ENCODE measurements at regions not wholly inside any gene's neighbourhood (a gene's known extent, or its start where the extent isn't known, plus 50 kb on each side); places are given as distances from the start of the nearest gene placed in this dataset.

DNA sequence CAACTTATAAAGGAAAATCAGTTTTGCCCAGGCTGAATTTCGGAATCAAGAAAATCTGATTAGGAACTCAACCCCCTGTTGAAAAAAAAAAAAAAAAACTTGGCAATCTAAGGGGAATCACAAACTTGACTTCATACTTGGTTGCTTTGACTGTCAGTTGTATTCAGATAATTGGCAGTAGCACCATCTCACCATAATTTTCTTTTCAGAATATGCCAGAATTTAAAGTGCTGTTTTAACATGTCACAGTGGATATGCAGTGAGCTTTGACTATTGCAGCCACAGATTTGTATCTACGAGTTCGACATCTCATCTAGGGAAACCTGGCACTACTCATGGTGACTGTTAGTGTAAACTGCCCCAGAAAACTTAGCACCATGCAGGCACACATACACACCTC is 761.4 kb upstream of the KLHL29 start:
- Histone ChIP-seq H3K27ac (ENCODE audit: low read depth, low read length) (no peak overlapping the region), H3K9me3 (ENCODE audit: control insufficient read depth, insufficient read depth, low read depth, low read length) (no peaks in the 10 kb centered on the region), H3K4me3 (ENCODE audit: low read depth, low read length) (no peak overlapping the region), H3K36me3 (ENCODE audit: control insufficient read depth, insufficient read depth, low read length) (no peaks in the 10 kb centered on the region), H3K27me3 (ENCODE audit: control insufficient read depth, insufficient read depth, low read length) (no peaks in the 10 kb centered on the region), H3K9ac (ENCODE audit: low read length) (no peak overlapping the region), H3K4me1 (ENCODE audit: control insufficient read depth, insufficient read depth, low read length) (no peaks in the 10 kb centered on the region)

DNA sequence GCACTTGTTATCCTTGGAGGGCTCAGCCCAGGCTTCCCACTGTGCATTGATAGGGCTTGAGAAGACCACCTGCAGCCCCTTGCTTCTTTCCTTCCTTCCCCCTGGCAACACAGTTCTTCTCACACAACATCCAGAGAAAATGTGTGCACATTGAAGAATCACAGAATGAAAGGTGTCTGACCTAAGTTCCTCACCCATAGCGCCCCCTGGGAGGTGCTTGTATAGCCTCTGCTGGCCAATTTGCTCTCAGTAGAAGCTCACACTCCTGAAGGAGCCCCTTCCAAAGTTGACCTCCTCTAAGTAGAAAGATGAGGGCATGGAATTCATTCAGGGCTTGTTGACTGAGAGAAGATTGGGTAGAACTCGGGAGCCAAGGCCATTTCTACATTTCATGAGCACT is 758.4 kb upstream of the KLHL29 start:
- no peaks in the 10 kb centered on the region for H3K4me1 ChIP-seq (ENCODE audit: control insufficient read depth, insufficient read depth, low read length)
- no peaks in the 10 kb centered on the region for H3K9me3 ChIP-seq (ENCODE audit: control insufficient read depth, insufficient read depth, low read depth, low read length)
- H3K27me3 ChIP-seq (ENCODE audit: control insufficient read depth, insufficient read depth, low read length) = no peaks in the 10 kb centered on the region
- no peak overlapping the region for H3K27ac ChIP-seq (ENCODE audit: low read depth, low read length)
- no peak overlapping the region for H3K4me3 ChIP-seq (ENCODE audit: low read depth, low read length)
- H3K36me3 ChIP-seq (ENCODE audit: control insufficient read depth, insufficient read depth, low read length) = no peaks in the 10 kb centered on the region
- H3K9ac ChIP-seq (ENCODE audit: low read length) = no peak overlapping the region

DNA sequence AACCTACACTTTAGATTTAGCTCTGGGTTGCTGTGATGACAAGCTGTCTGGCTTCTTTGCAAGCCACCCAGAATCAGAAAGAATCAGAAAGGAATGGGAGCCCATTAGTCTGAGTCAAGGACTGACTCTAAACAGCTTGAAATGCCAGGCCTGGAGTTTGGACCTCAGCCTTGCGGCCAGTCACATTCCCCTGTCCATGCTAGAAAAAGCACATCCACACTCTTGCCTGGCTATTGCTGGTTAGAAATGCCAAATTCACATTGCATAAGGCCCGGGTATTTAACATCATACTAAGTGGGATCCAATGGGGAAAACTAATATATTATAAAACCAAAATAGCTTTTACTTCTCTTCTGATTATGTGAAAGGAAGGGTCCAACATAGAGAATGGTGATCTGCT is 756.8 kb upstream of the KLHL29 start:
- Histone ChIP-seq H3K27ac (ENCODE audit: low read depth, low read length) (no peak overlapping the region), H3K9ac (ENCODE audit: low read length) (no peak overlapping the region), H3K9me3 (ENCODE audit: control insufficient read depth, insufficient read depth, low read depth, low read length) (no peaks in the 10 kb centered on the region), H3K4me3 (ENCODE audit: low read depth, low read length) (no peak overlapping the region), H3K36me3 (ENCODE audit: control insufficient read depth, insufficient read depth, low read length) (no peaks in the 10 kb centered on the region), H3K4me1 (ENCODE audit: control insufficient read depth, insufficient read depth, low read length) (no peaks in the 10 kb centered on the region), H3K27me3 (ENCODE audit: control insufficient read depth, insufficient read depth, low read length) (no peaks in the 10 kb centered on the region)

DNA sequence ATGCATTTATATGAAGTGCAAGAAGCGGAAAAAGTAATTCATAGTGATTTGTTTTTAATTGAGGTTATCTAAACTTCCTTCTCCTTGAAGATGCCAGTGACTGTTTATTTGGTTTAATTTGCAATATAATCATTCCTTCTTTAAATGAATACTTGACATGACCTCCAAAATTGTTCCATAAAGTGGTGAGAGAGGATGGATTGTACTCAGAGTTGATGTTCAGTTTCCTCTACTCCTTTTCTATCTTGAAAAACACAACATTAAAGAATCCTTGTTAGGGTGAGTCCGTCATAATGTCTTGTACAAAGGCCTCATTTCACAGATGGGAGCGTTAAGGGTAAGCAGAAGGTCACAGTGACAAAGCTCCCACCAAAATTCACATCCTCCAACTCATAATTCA is 756.1 kb upstream of the KLHL29 start:
- no peaks in the 10 kb centered on the region for H3K36me3 ChIP-seq (ENCODE audit: control insufficient read depth, insufficient read depth, low read length)
- H3K4me3 ChIP-seq (ENCODE audit: low read depth, low read length) = no peak overlapping the region
- no peak overlapping the region for H3K27ac ChIP-seq (ENCODE audit: low read depth, low read length)
- no peak overlapping the region for H3K9ac ChIP-seq (ENCODE audit: low read length)
- H3K9me3 ChIP-seq (ENCODE audit: control insufficient read depth, insufficient read depth, low read depth, low read length) = no peaks in the 10 kb centered on the region
- no peaks in the 10 kb centered on the region for H3K4me1 ChIP-seq (ENCODE audit: control insufficient read depth, insufficient read depth, low read length)
- H3K27me3 ChIP-seq (ENCODE audit: control insufficient read depth, insufficient read depth, low read length) = no peaks in the 10 kb centered on the region

GRCh38 chr2:22634167-22634566 is 750.8 kb upstream of the KLHL29 start:
- no peaks in the 10 kb centered on the region for H3K27me3 ChIP-seq (ENCODE audit: control insufficient read depth, insufficient read depth, low read length)
- no peak overlapping the region for H3K4me3 ChIP-seq (ENCODE audit: low read depth, low read length)
- no peak overlapping the region for H3K27ac ChIP-seq (ENCODE audit: low read depth, low read length)
- H3K4me1 ChIP-seq (ENCODE audit: control insufficient read depth, insufficient read depth, low read length) = no peaks in the 10 kb centered on the region
- H3K9ac ChIP-seq (ENCODE audit: low read length) = no peak overlapping the region
- no peaks in the 10 kb centered on the region for H3K36me3 ChIP-seq (ENCODE audit: control insufficient read depth, insufficient read depth, low read length)
- no peaks in the 10 kb centered on the region for H3K9me3 ChIP-seq (ENCODE audit: control insufficient read depth, insufficient read depth, low read depth, low read length)

DNA sequence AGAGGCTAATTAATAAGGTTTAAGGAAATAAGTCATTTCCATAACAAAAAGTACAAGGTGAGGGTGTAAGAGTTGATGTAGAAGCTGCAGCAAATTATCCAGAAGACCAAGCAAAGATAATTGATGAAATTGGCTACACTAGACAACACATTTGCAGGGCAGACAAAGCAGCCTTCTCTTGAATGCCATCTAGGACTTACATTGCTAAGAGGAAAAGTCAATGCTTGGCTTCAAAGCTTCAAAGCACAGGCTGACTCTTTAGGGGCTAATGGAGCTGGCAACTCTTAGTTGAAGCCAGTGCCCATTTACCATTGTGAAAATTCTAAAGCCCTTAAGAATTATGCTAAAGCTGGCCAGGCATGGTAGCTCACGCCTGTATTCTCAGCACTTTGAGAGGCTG is 728.6 kb upstream of the KLHL29 start:
- no peaks in the 10 kb centered on the region for H3K4me1 ChIP-seq (ENCODE audit: control insufficient read depth, insufficient read depth, low read length)
- no peaks in the 10 kb centered on the region for H3K27me3 ChIP-seq (ENCODE audit: control insufficient read depth, insufficient read depth, low read length)
- H3K27ac ChIP-seq (ENCODE audit: low read depth, low read length) = no peak overlapping the region
- H3K9ac ChIP-seq (ENCODE audit: low read length) = no peak overlapping the region
- H3K9me3 ChIP-seq (ENCODE audit: control insufficient read depth, insufficient read depth, low read depth, low read length) = peaks cover 9% of the 10 kb centered on the region
- no peak overlapping the region for H3K4me3 ChIP-seq (ENCODE audit: low read depth, low read length)
- no peaks in the 10 kb centered on the region for H3K36me3 ChIP-seq (ENCODE audit: control insufficient read depth, insufficient read depth, low read length)

- Histone ChIP-seq H3K4me3 (ENCODE audit: low read depth, low read length) (no peak overlapping the region), H3K27ac (ENCODE audit: low read depth, low read length) (no peak overlapping the region), H3K4me1 (ENCODE audit: control insufficient read depth, insufficient read depth, low read length) (no peaks in the 10 kb centered on the region), H3K9ac (ENCODE audit: low read length) (no peak overlapping the region), H3K27me3 (ENCODE audit: control insufficient read depth, insufficient read depth, low read length) (no peaks in the 10 kb centered on the region), H3K9me3 (ENCODE audit: control insufficient read depth, insufficient read depth, low read depth, low read length) (no peaks in the 10 kb centered on the region), H3K36me3 (ENCODE audit: control insufficient read depth, insufficient read depth, low read length) (no peaks in the 10 kb centered on the region)
These were observed 711.5 kb upstream of the KLHL29 start for GRCh38 chr2:22673529-22673928.

GRCh38 chr2:22683914-22684313 is 701.1 kb upstream of the KLHL29 start:
- Histone ChIP-seq H3K27me3 (ENCODE audit: control insufficient read depth, insufficient read depth, low read length) (no peaks in the 10 kb centered on the region), H3K9me3 (ENCODE audit: control insufficient read depth, insufficient read depth, low read depth, low read length) (no peaks in the 10 kb centered on the region), H3K4me3 (ENCODE audit: low read depth, low read length) (no peak overlapping the region), H3K27ac (ENCODE audit: low read depth, low read length) (no peak overlapping the region), H3K4me1 (ENCODE audit: control insufficient read depth, insufficient read depth, low read length) (no peaks in the 10 kb centered on the region), H3K36me3 (ENCODE audit: control insufficient read depth, insufficient read depth, low read length) (no peaks in the 10 kb centered on the region), H3K9ac (ENCODE audit: low read length) (no peak overlapping the region)

DNA sequence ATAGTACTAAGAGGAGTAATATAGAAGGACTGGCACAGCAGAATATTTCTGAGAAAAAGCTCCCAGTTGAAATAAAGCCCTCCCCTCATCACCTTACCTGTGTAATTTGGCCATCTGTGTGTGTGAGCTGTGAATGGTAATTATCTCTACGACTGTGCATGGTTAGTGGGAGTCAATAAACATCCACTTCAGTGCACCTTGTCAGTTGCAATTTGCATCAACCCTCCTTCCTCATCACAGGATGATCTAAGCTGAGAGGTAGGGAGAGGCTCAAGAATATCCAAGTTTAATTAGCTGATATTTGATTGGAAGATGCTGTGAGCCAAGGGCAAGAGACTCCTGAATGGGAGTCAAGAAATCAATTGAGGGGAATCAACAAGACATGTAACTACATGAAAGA is 694.9 kb upstream of the KLHL29 start:
- Histone ChIP-seq H3K36me3 (ENCODE audit: control insufficient read depth, insufficient read depth, low read length) (no peaks in the 10 kb centered on the region), H3K27ac (ENCODE audit: low read depth, low read length) (no peak overlapping the region), H3K27me3 (ENCODE audit: control insufficient read depth, insufficient read depth, low read length) (no peaks in the 10 kb centered on the region), H3K4me1 (ENCODE audit: control insufficient read depth, insufficient read depth, low read length) (peaks cover 9% of the 10 kb centered on the region), H3K9ac (ENCODE audit: low read length) (no peak overlapping the region), H3K9me3 (ENCODE audit: control insufficient read depth, insufficient read depth, low read depth, low read length) (no peaks in the 10 kb centered on the region), H3K4me3 (ENCODE audit: low read depth, low read length) (no peak overlapping the region)

DNA sequence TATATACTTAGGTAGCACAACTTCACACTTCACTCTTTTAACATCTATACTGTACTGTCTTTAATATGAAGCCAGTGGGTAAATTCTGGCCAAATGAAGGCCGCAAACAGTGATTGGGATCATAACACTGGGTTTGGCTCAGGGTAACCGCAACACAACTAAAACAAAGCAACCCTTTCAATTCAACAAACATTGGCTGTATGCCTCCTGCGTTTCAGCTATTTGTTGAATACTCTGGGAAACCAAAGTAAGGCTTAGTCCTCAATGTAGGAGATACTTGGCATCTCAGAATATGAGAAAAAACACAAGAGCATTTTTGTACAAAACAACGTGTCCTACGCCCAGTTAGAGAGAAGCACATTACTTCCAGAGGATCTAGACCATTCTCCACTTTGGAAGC is 693.3 kb upstream of the KLHL29 start:
- no peak overlapping the region for H3K9ac ChIP-seq (ENCODE audit: low read length)
- H3K27me3 ChIP-seq (ENCODE audit: control insufficient read depth, insufficient read depth, low read length) = no peaks in the 10 kb centered on the region
- no peak overlapping the region for H3K4me3 ChIP-seq (ENCODE audit: low read depth, low read length)
- H3K27ac ChIP-seq (ENCODE audit: low read depth, low read length) = no peak overlapping the region
- H3K4me1 ChIP-seq (ENCODE audit: control insufficient read depth, insufficient read depth, low read length) = peaks cover 17% of the 10 kb centered on the region
- H3K9me3 ChIP-seq (ENCODE audit: control insufficient read depth, insufficient read depth, low read depth, low read length) = no peaks in the 10 kb centered on the region
- no peaks in the 10 kb centered on the region for H3K36me3 ChIP-seq (ENCODE audit: control insufficient read depth, insufficient read depth, low read length)

DNA sequence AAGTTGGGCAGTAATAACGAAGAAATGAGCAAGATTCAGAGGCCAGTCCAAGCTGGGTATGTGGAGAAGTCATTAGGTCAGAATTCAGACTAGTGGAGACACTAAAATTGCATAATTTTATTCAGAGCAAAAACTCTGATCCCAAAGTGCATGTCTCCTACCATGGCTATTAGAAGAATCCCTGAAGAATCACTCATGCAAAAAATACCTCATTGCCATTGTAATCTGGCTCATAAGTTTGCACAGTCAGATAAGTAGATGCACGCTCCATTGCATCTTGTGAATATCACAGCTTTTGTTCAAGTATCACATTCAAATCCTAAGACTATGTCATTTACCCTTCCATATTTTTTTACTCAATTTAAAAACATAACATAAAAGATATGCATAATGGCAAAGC is 692.2 kb upstream of the KLHL29 start:
- peaks cover 17% of the 10 kb centered on the region for H3K4me1 ChIP-seq (ENCODE audit: control insufficient read depth, insufficient read depth, low read length)
- H3K9ac ChIP-seq (ENCODE audit: low read length) = no peak overlapping the region
- no peak overlapping the region for H3K27ac ChIP-seq (ENCODE audit: low read depth, low read length)
- no peaks in the 10 kb centered on the region for H3K27me3 ChIP-seq (ENCODE audit: control insufficient read depth, insufficient read depth, low read length)
- H3K4me3 ChIP-seq (ENCODE audit: low read depth, low read length) = no peak overlapping the region
- H3K36me3 ChIP-seq (ENCODE audit: control insufficient read depth, insufficient read depth, low read length) = no peaks in the 10 kb centered on the region
- H3K9me3 ChIP-seq (ENCODE audit: control insufficient read depth, insufficient read depth, low read depth, low read length) = no peaks in the 10 kb centered on the region

- Histone ChIP-seq H3K9me3 (ENCODE audit: control insufficient read depth, insufficient read depth, low read depth, low read length) (no peaks in the 10 kb centered on the region), H3K4me3 (ENCODE audit: low read depth, low read length) (peak overlapping the region; percentile 18; the same call in 1 of the 2 replicates), H3K27me3 (ENCODE audit: control insufficient read depth, insufficient read depth, low read length) (no peaks in the 10 kb centered on the region)
These were observed 690.7 kb upstream of the KLHL29 start for GRCh38 chr2:22694300-22694699.

More at GRCh38 chr2:22694300-22694699, 690.7 kb upstream of the KLHL29 start:
- Histone ChIP-seq H3K36me3 (ENCODE audit: control insufficient read depth, insufficient read depth, low read length) (no peaks in the 10 kb centered on the region), H3K27ac (ENCODE audit: low read depth, low read length) (no peak overlapping the region), H3K4me1 (ENCODE audit: control insufficient read depth, insufficient read depth, low read length) (peaks cover 17% of the 10 kb centered on the region), H3K9ac (ENCODE audit: low read length) (no peak overlapping the region)

Measured in HUES6 (cell line).